B cell (primary cell): ENCODE measurements at regions not wholly inside any gene's neighbourhood (a gene's known extent, or its start where the extent isn't known, plus 50 kb on each side); places are given as distances from the start of the nearest gene placed in this dataset.

Experiments
- ATAC-seq: fragments of 200-7000 bp; cut with Tn5 transposase; one replicate; pipeline ENCODE4 v1.10.0; 2021; ENCODE audit warnings: low read depth, mild to moderate bottlenecking, moderate number of reproducible peaks, moderate library complexity
- CTCF ChIA-PET: fragments of 350-600 bp; sonication (Branson Sonifier 250); formaldehyde crosslinking; loops from one replicate; lab custom pipeline; 2021; ENCODE audit warnings: antibody characterized with exemption, inconsistent platforms; lab: Charles Lee
- POLR2A ChIA-PET: fragments of 350-600 bp; sonication (Branson Sonifier 250); formaldehyde crosslinking; loops from one replicate; lab custom pipeline; 2021; ENCODE audit warnings: antibody characterized with exemption; lab: Charles Lee
- DNase-seq: peaks from one replicate; pipeline ENCODE4 v3.0.0; 2013
- H2AFZ ChIP-seq: 2 replicates; pipeline ENCODE4 v1.6.1; 2012; ENCODE audit warnings: mild to moderate bottlenecking, low read depth, low read length; ENCODE audit not compliant: insufficient read depth, poor library complexity, severe bottlenecking
- H3K27ac ChIP-seq, 2 donors: 1 replicate in 1 of 2; 2 replicates in 1 of 2; pipeline ENCODE4 v1.5.1; 2012 to 2013; ENCODE audit warnings: low read length in 2 of 2, mild to moderate bottlenecking in 2 of 2, moderate library complexity in 1 of 2
- H3K27me3 ChIP-seq, 4 experiments: fragments of 200-600 bp in 1 of 4; sonication (generic) in 1 of 4; replicated peaks in 1 of 4; 1 replicate in 2 of 4; 2 replicates in 2 of 4; pipeline versions ENCODE4 v1.6.1 to v1.7.0; 2013 to 2016; ENCODE audit warnings: low read length in 3 of 4, mild to moderate bottlenecking in 2 of 4, mixed read lengths in 1 of 4, moderate library complexity in 1 of 4; ENCODE audit not compliant: insufficient read depth in 4 of 4, control insufficient read depth in 3 of 4; ENCODE audit errors: control extremely low read depth in 1 of 4
- H3K36me3 ChIP-seq, 2 experiments: replicated peaks in 1 of 2; 1 replicate in 1 of 2; 2 replicates in 1 of 2; pipeline versions ENCODE4 v1.6.1 to v1.7.1; 2013; ENCODE audit warnings: low read length in 1 of 2; ENCODE audit not compliant: insufficient read depth in 2 of 2, control insufficient read depth in 1 of 2; ENCODE audit errors: control extremely low read depth in 1 of 2, extremely low read depth in 1 of 2
- H3K4me1 ChIP-seq, 2 donors: fragments of 200-600 bp in 1 of 2; sonication (generic) in 1 of 2; 1 replicate in 1 of 2; 2 replicates in 1 of 2; pipeline versions ENCODE4 v1.5.1 to v1.6.1; 2013 to 2017; ENCODE audit warnings: low read length in 2 of 2; ENCODE audit not compliant: control insufficient read depth in 2 of 2, insufficient read depth in 2 of 2
- H3K4me2 ChIP-seq: replicated peaks from 2 replicates; pipeline ENCODE3; 2012; ENCODE audit warnings: mild to moderate bottlenecking, low read depth, low read length; ENCODE audit not compliant: poor library complexity, severe bottlenecking
- H3K4me3 ChIP-seq, 5 experiments: fragments of 200-600 bp in 1 of 5; sonication (generic) in 1 of 5; 1 replicate in 3 of 5; 2 replicates in 2 of 5; pipeline versions ENCODE4 v1.5.1 to v1.7.0; 2011 to 2016; ENCODE audit warnings: low read length in 4 of 5, mild to moderate bottlenecking in 4 of 5, low read depth in 2 of 5, control low read depth in 1 of 5, moderate library complexity in 1 of 5; ENCODE audit not compliant: insufficient read depth in 1 of 5; ENCODE audit errors: control extremely low read depth in 1 of 5, extremely low read depth in 1 of 5
- H3K79me2 ChIP-seq: fragments of 200-600 bp; sonication (generic); one replicate; pipeline ENCODE4 v1.6.0; 2016; ENCODE audit warnings: low read length; ENCODE audit not compliant: control insufficient read depth, insufficient read depth
- H3K9ac ChIP-seq: fragments of 200-600 bp; sonication (generic); 2 replicates; pipeline ENCODE4 v1.6.1; 2017; ENCODE audit warnings: mild to moderate bottlenecking, low read length, moderate library complexity
- H3K9me3 ChIP-seq, 3 donors: one replicate each; pipeline versions ENCODE4 v1.6.1 to v1.7.1; 2013; ENCODE audit warnings: low read length in 2 of 3; ENCODE audit not compliant: control insufficient read depth in 2 of 3, insufficient read depth in 1 of 3; ENCODE audit errors: control extremely low read depth in 1 of 3
- H4K20me1 ChIP-seq: 2 replicates; pipeline ENCODE4 v1.6.0; 2012; ENCODE audit warnings: mild to moderate bottlenecking, low read length; ENCODE audit not compliant: insufficient read depth, control insufficient read depth, poor library complexity, severe bottlenecking
- H3K27ac Mint-ChIP-seq: one replicate; pipeline ENCODE4 v1.8.0; 2021; ENCODE audit warnings: mixed read lengths
- H3K27me3 Mint-ChIP-seq: one replicate; pipeline ENCODE4 v1.8.0; 2021; ENCODE audit warnings: mixed read lengths
- H3K4me1 Mint-ChIP-seq: one replicate; pipeline ENCODE4 v1.8.0; 2021; ENCODE audit warnings: mixed read lengths
- H3K4me3 Mint-ChIP-seq: one replicate; pipeline ENCODE4 v1.8.0; 2021; ENCODE audit warnings: mixed read lengths
- H3K9me3 Mint-ChIP-seq: one replicate; pipeline ENCODE4 v1.8.0; 2022; ENCODE audit warnings: mixed read lengths; ENCODE audit not compliant: insufficient read depth
- EZH2 ChIP-seq: IDR thresholded peaks from 2 replicates; pipeline ENCODE4 v1.6.1; 2012; ENCODE audit warnings: borderline replicate concordance, low read depth, mild to moderate bottlenecking, moderate library complexity, low read length; ENCODE audit not compliant: insufficient read depth, poor library complexity, severe bottlenecking
- whole genome bisulfite sequencing: methylation state at CpG from one replicate; pipeline ENCODE4 v1.1.5; 2013; ENCODE audit warnings: missing lambda C conversion rate; ENCODE audit not compliant: insufficient coverage; 5-methylcytosine and 5-hydroxymethylcytosine counted together
- intact Hi-C: fragments of 100-400 bp; cut with micrococcal nuclease; formaldehyde crosslinking; loops from one replicate; pipeline ENCODE4 v1.10.0; 2022
- TF ChIP-seq, protein P1 (sequence below): fragments of 200-600 bp; IDR thresholded peaks from one replicate; pipeline ENCODE4 v1.8.0; 2022; ENCODE audit warnings: antibody characterized with exemption, mild to moderate bottlenecking

DNA sequence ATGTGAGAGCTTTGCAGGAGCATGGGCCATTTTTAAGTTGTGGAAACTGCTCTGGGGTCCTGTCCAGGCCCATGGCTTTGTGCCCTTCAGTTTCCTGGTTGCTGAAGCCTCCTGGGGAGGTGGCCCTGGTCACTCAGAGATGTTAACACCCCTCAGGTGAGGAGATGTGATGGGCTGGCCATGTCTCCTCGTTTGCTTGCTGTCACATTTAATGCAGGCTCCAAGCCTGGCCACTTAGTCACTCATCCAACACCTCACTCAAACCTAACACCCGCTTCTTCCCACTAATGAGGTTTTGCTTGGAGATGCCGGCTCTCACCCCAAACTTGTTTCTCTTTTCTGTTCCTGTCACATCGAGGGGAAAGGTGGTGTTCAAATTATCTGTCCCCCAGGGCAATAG lies 192.7 kb downstream of the PTPRU start:
- Histone ChIP-seq H3K79me2 (no peaks in the 10 kb centered on the region), H3K4me3 (no peak overlapping the region), H3K27ac (no peak overlapping the region), H3K4me2 (no peak overlapping the region), H4K20me1 (no peaks in the 10 kb centered on the region), H3K9ac (no peak overlapping the region), H3K4me1 (no peaks in the 10 kb centered on the region), H3K36me3 (no peaks in the 10 kb centered on the region), H3K27me3 (peaks cover 0 to 5% (median 0%) of the 10 kb centered on the region in 4 experiments), H2AFZ (no peak overlapping the region), H3K9me3 (peaks cover 0 to 14% (median 7%) of the 10 kb centered on the region in 3 donors)
- no peak overlapping the region for H3K4me3 Mint-ChIP-seq
- no peak overlapping the region for H3K27ac Mint-ChIP-seq
- DNase-seq, result no peak
- ATAC-seq, result no peak
- POLR2A ChIA-PET, result no interaction called here
- CTCF ChIA-PET, result no interaction called here
- no CpG with 5 or more reads among the region's 4 CpGs for WGBS
- H3K9me3 Mint-ChIP-seq, result peaks cover 6% of the 10 kb centered on the region
- intact Hi-C loops, result no loop called here
- no peaks in the 10 kb centered on the region for H3K4me1 Mint-ChIP-seq
- TF ChIP-seq, protein P1, sequence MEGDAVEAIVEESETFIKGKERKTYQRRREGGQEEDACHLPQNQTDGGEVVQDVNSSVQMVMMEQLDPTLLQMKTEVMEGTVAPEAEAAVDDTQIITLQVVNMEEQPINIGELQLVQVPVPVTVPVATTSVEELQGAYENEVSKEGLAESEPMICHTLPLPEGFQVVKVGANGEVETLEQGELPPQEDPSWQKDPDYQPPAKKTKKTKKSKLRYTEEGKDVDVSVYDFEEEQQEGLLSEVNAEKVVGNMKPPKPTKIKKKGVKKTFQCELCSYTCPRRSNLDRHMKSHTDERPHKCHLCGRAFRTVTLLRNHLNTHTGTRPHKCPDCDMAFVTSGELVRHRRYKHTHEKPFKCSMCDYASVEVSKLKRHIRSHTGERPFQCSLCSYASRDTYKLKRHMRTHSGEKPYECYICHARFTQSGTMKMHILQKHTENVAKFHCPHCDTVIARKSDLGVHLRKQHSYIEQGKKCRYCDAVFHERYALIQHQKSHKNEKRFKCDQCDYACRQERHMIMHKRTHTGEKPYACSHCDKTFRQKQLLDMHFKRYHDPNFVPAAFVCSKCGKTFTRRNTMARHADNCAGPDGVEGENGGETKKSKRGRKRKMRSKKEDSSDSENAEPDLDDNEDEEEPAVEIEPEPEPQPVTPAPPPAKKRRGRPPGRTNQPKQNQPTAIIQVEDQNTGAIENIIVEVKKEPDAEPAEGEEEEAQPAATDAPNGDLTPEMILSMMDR, result no peak
- no peak for TF ChIP-seq EZH2
- H3K27me3 Mint-ChIP-seq, result peaks cover 4% of the 10 kb centered on the region

DNA sequence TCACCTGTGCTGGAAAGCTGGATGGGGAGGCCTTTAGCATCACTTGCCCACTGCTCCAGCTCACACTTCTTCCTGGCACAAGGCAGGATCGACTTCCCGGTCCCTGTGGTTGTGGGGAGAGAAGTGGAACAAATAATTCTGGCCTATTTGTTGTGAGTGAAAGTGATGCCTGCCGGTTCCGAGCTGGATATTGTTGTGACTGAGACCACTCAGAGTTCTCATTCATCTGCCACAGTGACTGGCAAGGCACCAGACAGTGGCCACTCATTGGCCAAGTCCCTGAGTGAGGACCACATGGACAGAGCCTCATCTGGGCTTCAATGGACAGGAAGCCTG lies 191.9 kb downstream of the PTPRU start:
- Histone ChIP-seq H3K9me3 (peaks cover 0 to 14% (median 7%) of the 10 kb centered on the region in 3 donors), H4K20me1 (no peaks in the 10 kb centered on the region), H3K36me3 (no peaks in the 10 kb centered on the region), H2AFZ (no peak overlapping the region), H3K4me3 (no peak overlapping the region), H3K4me1 (no peaks in the 10 kb centered on the region), H3K9ac (no peak overlapping the region), H3K27me3 (peaks cover 0 to 9% (median 2%) of the 10 kb centered on the region in 4 experiments), H3K4me2 (no peak overlapping the region), H3K79me2 (no peaks in the 10 kb centered on the region), H3K27ac (no peak overlapping the region)
- peaks cover 6% of the 10 kb centered on the region for H3K9me3 Mint-ChIP-seq
- WGBS, result 85% methylated on average over 4 of the region's 4 CpGs
- ChIA-PET POLR2A (no interaction called here), CTCF (no interaction called here)
- ATAC-seq (no peak), DNase-seq (no peak)
- no peak overlapping the region for H3K4me3 Mint-ChIP-seq
- H3K4me1 Mint-ChIP-seq, result no peaks in the 10 kb centered on the region
- H3K27ac Mint-ChIP-seq, result no peak overlapping the region
- TF ChIP-seq, protein P1, result no peak
- TF ChIP-seq EZH2, result no peak
- peaks cover 9% of the 10 kb centered on the region for H3K27me3 Mint-ChIP-seq
- intact Hi-C loops, result no loop called here
